ENCODE measurements at regions not wholly inside any gene's neighbourhood (a gene's known extent, or its start where the extent isn't known, plus 50 kb on each side); places are given as distances from the start of the nearest gene placed in this dataset.

GRCh38 chr7:145643981-145644380 is 472.6 kb upstream of the CNTNAP2 start:
- H3K9me3 ChIP-seq, result peaks cover 0 to 9% (median 8%) of the 10 kb centered on the region in 3 donors
- no peaks in the 10 kb centered on the region for H3K4me1 ChIP-seq
- H3K27me3 ChIP-seq, result no peaks in the 10 kb centered on the region
- intact Hi-C loops (cut with DNase I), result no loop called here
- H3K36me3 ChIP-seq, result no peaks in the 10 kb centered on the region
- no peak for TF ChIP-seq POLR2A (IDR thresholded peaks at IDR 0.05)
- no peak overlapping the region for H3K27ac ChIP-seq
- DNase-seq, result no peak
- no peak overlapping the region for H3K4me3 ChIP-seq
- whole genome bisulfite sequencing, 2 donors, result 70 to 72% methylated on average over 3 of the region's 3 CpGs

DNA sequence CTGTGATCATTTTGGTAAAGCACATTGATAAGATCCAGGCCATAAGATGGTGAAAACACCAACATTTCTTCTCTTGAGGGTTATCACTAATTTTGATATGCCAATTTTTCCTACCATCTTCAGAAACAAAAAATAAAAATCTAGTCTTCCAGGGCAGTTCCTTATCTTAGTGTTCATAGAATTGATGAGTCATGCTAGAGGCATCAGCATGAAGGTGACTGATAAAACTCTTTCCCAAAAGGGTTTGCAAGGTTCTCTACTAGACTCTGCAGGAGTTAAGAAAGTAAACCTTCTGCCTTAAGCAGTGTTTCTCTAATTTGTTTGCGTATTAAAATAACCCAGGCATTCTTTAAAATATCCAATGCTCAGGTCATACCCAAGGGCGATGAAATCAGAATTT is 483.1 kb upstream of the CNTNAP2 start:
- no peaks in the 10 kb centered on the region for H3K36me3 ChIP-seq
- no peak for DNase-seq
- H3K27me3 ChIP-seq, result no peaks in the 10 kb centered on the region
- no peak for TF ChIP-seq POLR2A (IDR thresholded peaks at IDR 0.05)
- TF ChIP-seq, protein P1, sequence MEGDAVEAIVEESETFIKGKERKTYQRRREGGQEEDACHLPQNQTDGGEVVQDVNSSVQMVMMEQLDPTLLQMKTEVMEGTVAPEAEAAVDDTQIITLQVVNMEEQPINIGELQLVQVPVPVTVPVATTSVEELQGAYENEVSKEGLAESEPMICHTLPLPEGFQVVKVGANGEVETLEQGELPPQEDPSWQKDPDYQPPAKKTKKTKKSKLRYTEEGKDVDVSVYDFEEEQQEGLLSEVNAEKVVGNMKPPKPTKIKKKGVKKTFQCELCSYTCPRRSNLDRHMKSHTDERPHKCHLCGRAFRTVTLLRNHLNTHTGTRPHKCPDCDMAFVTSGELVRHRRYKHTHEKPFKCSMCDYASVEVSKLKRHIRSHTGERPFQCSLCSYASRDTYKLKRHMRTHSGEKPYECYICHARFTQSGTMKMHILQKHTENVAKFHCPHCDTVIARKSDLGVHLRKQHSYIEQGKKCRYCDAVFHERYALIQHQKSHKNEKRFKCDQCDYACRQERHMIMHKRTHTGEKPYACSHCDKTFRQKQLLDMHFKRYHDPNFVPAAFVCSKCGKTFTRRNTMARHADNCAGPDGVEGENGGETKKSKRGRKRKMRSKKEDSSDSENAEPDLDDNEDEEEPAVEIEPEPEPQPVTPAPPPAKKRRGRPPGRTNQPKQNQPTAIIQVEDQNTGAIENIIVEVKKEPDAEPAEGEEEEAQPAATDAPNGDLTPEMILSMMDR (IDR thresholded peaks at IDR 0.05), result no peak
- intact Hi-C loops (cut with DNase I), result no loop called here
- H3K4me3 ChIP-seq, result no peak overlapping the region
- no peaks in the 10 kb centered on the region for H3K9me3 ChIP-seq
- 46 to 67% methylated on average over 2 of the region's 2 CpGs for WGBS, 2 donors
- no peak overlapping the region for H3K27ac ChIP-seq
- no peaks in the 10 kb centered on the region for H3K4me1 ChIP-seq

DNA sequence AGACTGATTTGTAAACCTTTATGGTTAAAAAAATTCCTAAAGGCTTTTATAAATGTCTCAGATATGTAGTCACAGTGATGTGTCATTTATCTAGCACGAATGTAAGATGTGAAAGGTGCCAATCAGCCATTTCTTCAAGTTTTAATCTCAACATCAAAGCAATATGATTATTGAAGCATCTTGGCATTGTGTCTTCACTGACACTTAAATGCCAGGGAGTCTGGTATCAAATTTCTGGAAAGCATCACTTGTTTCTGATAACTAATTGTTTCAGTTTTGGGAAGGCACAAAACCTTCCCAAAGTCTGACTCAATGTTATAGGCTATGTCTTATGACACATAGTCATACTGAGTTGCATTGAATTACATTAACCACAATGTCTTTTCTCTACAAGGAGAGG is 492.0 kb upstream of the CNTNAP2 start:
- H3K4me3 ChIP-seq, result no peak overlapping the region
- TF ChIP-seq POLR2A (IDR thresholded peaks at IDR 0.05), result no peak
- TF ChIP-seq, protein P1 (IDR thresholded peaks at IDR 0.05), result no peak
- intact Hi-C loops (cut with DNase I), result no loop called here
- DNase-seq, result no peak
- WGBS, 2 donors, result 68 to 88% methylated on average over 1 of the region's 1 CpG
- no peaks in the 10 kb centered on the region for H3K36me3 ChIP-seq
- H3K27ac ChIP-seq, result no peak overlapping the region
- no peaks in the 10 kb centered on the region for H3K9me3 ChIP-seq
- H3K27me3 ChIP-seq, result no peaks in the 10 kb centered on the region
- no peaks in the 10 kb centered on the region for H3K4me1 ChIP-seq

GRCh38 chr7:145605963-145606362 is 510.6 kb upstream of the CNTNAP2 start:
- WGBS, 2 donors, result 72 to 73% methylated on average over 5 of the region's 5 CpGs
- DNase-seq, result no peak
- no peak for TF ChIP-seq POLR2A (IDR thresholded peaks at IDR 0.05)
- TF ChIP-seq, protein P1 (IDR thresholded peaks at IDR 0.05), result no peak
- Histone ChIP-seq H3K4me1 (no peaks in the 10 kb centered on the region), H3K4me3 (no peak overlapping the region), H3K9me3 (peaks cover 0 to 7% (median 6%) of the 10 kb centered on the region in 3 donors), H3K36me3 (no peaks in the 10 kb centered on the region), H3K27ac (no peak overlapping the region), H3K27me3 (no peaks in the 10 kb centered on the region)
- intact Hi-C loops (cut with DNase I), result no loop called here

- Histone ChIP-seq H3K9me3 (peaks cover 0 to 3% (median 0%) of the 10 kb centered on the region in 3 donors), H3K27me3 (no peaks in the 10 kb centered on the region), H3K27ac (no peak overlapping the region), H3K4me1 (no peaks in the 10 kb centered on the region), H3K4me3 (no peak overlapping the region), H3K36me3 (no peaks in the 10 kb centered on the region)
- TF ChIP-seq, protein P1 (IDR thresholded peaks at IDR 0.05), result no peak
- TF ChIP-seq POLR2A (IDR thresholded peaks at IDR 0.05), result no peak
- intact Hi-C loops (cut with DNase I), result no loop called here
- 17 to 29% methylated on average over 1 of the region's 1 CpG for WGBS, 2 donors
- DNase-seq, result no peak
Observed at GRCh38 chr7:145599376-145599775, 517.2 kb upstream of the CNTNAP2 start.

DNA sequence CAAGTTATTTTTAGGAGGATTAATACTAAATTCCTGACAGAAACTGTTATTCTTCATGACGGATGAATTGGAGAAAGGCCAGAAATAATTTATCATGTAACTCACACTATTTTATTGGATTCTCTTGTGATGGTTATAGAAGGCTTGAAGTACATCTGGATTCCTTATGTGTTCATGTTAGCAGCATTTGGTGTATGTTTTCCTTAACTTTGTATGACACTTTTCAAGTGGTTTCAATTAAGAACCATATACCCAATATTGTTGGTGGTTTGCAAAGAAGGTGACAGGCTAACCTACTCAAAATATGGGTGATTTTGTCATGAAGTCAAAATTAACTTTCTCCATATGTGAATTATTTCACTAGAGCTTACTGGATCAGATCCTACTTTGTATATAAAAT is 532.2 kb upstream of the CNTNAP2 start:
- H3K27me3 ChIP-seq, result no peaks in the 10 kb centered on the region
- no peaks in the 10 kb centered on the region for H3K9me3 ChIP-seq
- H3K4me3 ChIP-seq, result no peak overlapping the region
- intact Hi-C loops (cut with DNase I), result no loop called here
- TF ChIP-seq POLR2A (IDR thresholded peaks at IDR 0.05), result no peak
- no peak for DNase-seq
- 53 to 59% methylated on average over 1 of the region's 1 CpG for WGBS, 2 donors
- no peaks in the 10 kb centered on the region for H3K36me3 ChIP-seq
- H3K27ac ChIP-seq, result no peak overlapping the region
- H3K4me1 ChIP-seq, result no peaks in the 10 kb centered on the region

All from esophagus squamous epithelium (tissue), 5 donors.